H9 (cell line): ENCODE measurements at regions not wholly inside any gene's neighbourhood (a gene's known extent, or its start where the extent isn't known, plus 50 kb on each side); places are given as distances from the start of the nearest gene placed in this dataset.

Experiments
- DNase-seq: peaks from one replicate; pipeline ENCODE4 v3.0.0-alpha.2; 2017
- H2AFZ ChIP-seq: one replicate; pipeline ENCODE4 v1.6.1; 2013; ENCODE audit warnings: mild to moderate bottlenecking, low read length, control low read depth, moderate library complexity
- H2AK5ac ChIP-seq: 2 replicates; pipeline ENCODE4 v1.6.1; 2013; ENCODE audit warnings: low read length, control low read depth, mixed read lengths; ENCODE audit not compliant: insufficient read length
- H2BK120ac ChIP-seq: one replicate; pipeline ENCODE4 v1.6.1; 2013; ENCODE audit warnings: low read depth, mild to moderate bottlenecking, low read length, control low read depth, inconsistent platforms; ENCODE audit not compliant: poor library complexity, severe bottlenecking
- H2BK12ac ChIP-seq: 2 replicates; pipeline ENCODE4 v1.6.1; 2013; ENCODE audit warnings: low read length, control low read depth, mixed read lengths, low read depth; ENCODE audit not compliant: insufficient read length
- H2BK15ac ChIP-seq: 2 replicates; pipeline ENCODE4 v1.6.1; 2013; ENCODE audit warnings: low read depth, low read length, control low read depth
- H2BK20ac ChIP-seq: one replicate; pipeline ENCODE4 v1.6.1; 2013; ENCODE audit warnings: low read depth, mild to moderate bottlenecking, low read length, control low read depth, inconsistent platforms; ENCODE audit not compliant: poor library complexity, severe bottlenecking
- H2BK5ac ChIP-seq: 2 replicates; pipeline ENCODE4 v1.6.1; 2013; ENCODE audit warnings: low read length, control low read depth, mixed read lengths; ENCODE audit not compliant: insufficient read length
- H3K14ac ChIP-seq: 2 replicates; pipeline ENCODE4 v1.6.1; 2013; ENCODE audit warnings: low read length, control low read depth; ENCODE audit not compliant: insufficient read depth
- H3K18ac ChIP-seq: 2 replicates; pipeline ENCODE4 v1.6.1; 2013; ENCODE audit warnings: low read depth, mild to moderate bottlenecking, mixed read lengths, low read length, control low read depth; ENCODE audit not compliant: insufficient read length
- H3K23ac ChIP-seq: 2 replicates; pipeline ENCODE4 v1.6.1; 2013; ENCODE audit warnings: low read length, control low read depth, mixed read lengths, low read depth; ENCODE audit not compliant: insufficient read length
- H3K23me2 ChIP-seq: 2 replicates; pipeline ENCODE4 v1.6.1; 2013; ENCODE audit warnings: low read depth, mild to moderate bottlenecking, mixed read lengths, low read length, control low read depth; ENCODE audit not compliant: insufficient read length, poor library complexity, severe bottlenecking
- H3K27ac ChIP-seq: 2 replicates; pipeline ENCODE4 v1.5.1; 2013; ENCODE audit warnings: low read length, control low read depth, mixed read lengths, low read depth; ENCODE audit not compliant: insufficient read length
- H3K27me3 ChIP-seq: 2 replicates; pipeline ENCODE4 v1.6.1; 2013; ENCODE audit warnings: low read length, control low read depth, inconsistent platforms; ENCODE audit not compliant: insufficient read depth
- H3K4ac ChIP-seq: 2 replicates; pipeline ENCODE4 v1.6.1; 2013; ENCODE audit warnings: low read depth, mild to moderate bottlenecking, control low read depth, inconsistent platforms, low read length, moderate library complexity
- H3K4me1 ChIP-seq: 2 replicates; pipeline ENCODE4 v1.6.1; 2013; ENCODE audit warnings: low read length, control low read depth, inconsistent platforms; ENCODE audit not compliant: insufficient read depth
- H3K4me2 ChIP-seq: 2 replicates; pipeline ENCODE4 v1.6.1; 2013; ENCODE audit warnings: low read length, control low read depth, mixed read lengths; ENCODE audit not compliant: insufficient read length, insufficient read depth
- H3K56ac ChIP-seq: 2 replicates; pipeline ENCODE4 v1.6.1; 2013; ENCODE audit warnings: low read depth, mild to moderate bottlenecking, mixed read lengths, low read length, control low read depth; ENCODE audit not compliant: insufficient read length
- H3K79me1 ChIP-seq: 2 replicates; pipeline ENCODE4 v1.6.1; 2013; ENCODE audit warnings: low read depth, mild to moderate bottlenecking, moderate library complexity, low read length, control low read depth, inconsistent platforms; ENCODE audit not compliant: insufficient read depth, poor library complexity, severe bottlenecking
- H3K79me2 ChIP-seq: 2 replicates; pipeline ENCODE4 v1.6.1; 2013; ENCODE audit warnings: low read length, control low read depth, inconsistent platforms; ENCODE audit not compliant: insufficient read depth
- H3K9ac ChIP-seq: 2 replicates; pipeline ENCODE4 v1.6.1; 2013; ENCODE audit warnings: low read length, control low read depth, mixed read lengths; ENCODE audit not compliant: insufficient read length; ENCODE audit errors: extremely low read depth
- H3K9me3 ChIP-seq: one replicate; pipeline ENCODE4 v1.6.1; 2013; ENCODE audit warnings: low read depth, low read length, inconsistent platforms; ENCODE audit not compliant: control insufficient read depth
- H3T11ph ChIP-seq: one replicate; pipeline ENCODE4 v1.6.1; 2013; ENCODE audit warnings: mild to moderate bottlenecking, low read length, control low read depth, inconsistent platforms
- H4K20me1 ChIP-seq: one replicate; pipeline ENCODE4 v1.6.1; 2013; ENCODE audit not compliant: control insufficient read depth, insufficient read length, insufficient read depth
- H4K5ac ChIP-seq: 2 replicates; pipeline ENCODE4 v1.6.1; 2013; ENCODE audit warnings: low read depth, mild to moderate bottlenecking, mixed read lengths, low read length, control low read depth; ENCODE audit not compliant: insufficient read length
- H4K8ac ChIP-seq: replicated peaks from 2 replicates; pipeline ENCODE4 v1.6.1; 2013; ENCODE audit warnings: low read length, control low read depth, mixed read lengths, low read depth; ENCODE audit not compliant: insufficient read length
- H4K91ac ChIP-seq: 2 replicates; pipeline ENCODE4 v1.6.1; 2013; ENCODE audit warnings: low read depth, mild to moderate bottlenecking, moderate library complexity, mixed read lengths, low read length, control low read depth; ENCODE audit not compliant: insufficient read length
- H3K27ac Mint-ChIP-seq, 3 experiments: 2 replicates in 2 of 3; 3 replicates in 1 of 3; pipeline ENCODE4 v1.8.0; 2020 to 2021; ENCODE audit warnings: mixed read lengths in 3 of 3, mild to moderate bottlenecking in 1 of 3, moderate library complexity in 1 of 3
- H3K27me3 Mint-ChIP-seq: 2 replicates; pipeline ENCODE4 v1.8.0; 2021; ENCODE audit warnings: low read depth, mild to moderate bottlenecking, moderate library complexity, mixed read lengths
- H3K36me3 Mint-ChIP-seq, 3 experiments: 2 replicates in 2 of 3; 3 replicates in 1 of 3; pipeline ENCODE4 v1.8.0; 2020 to 2021; ENCODE audit warnings: low read depth in 3 of 3, mixed read lengths in 3 of 3; ENCODE audit not compliant: insufficient read depth in 1 of 3
- H3K4me1 Mint-ChIP-seq, 2 experiments: 2 replicates each; pipeline ENCODE4 v1.8.0; 2020; ENCODE audit warnings: mixed read lengths in 2 of 2
- H3K4me3 Mint-ChIP-seq, 2 experiments: 2 replicates in 1 of 2; 3 replicates in 1 of 2; pipeline ENCODE4 v1.8.0; 2020 to 2021; ENCODE audit warnings: mild to moderate bottlenecking in 2 of 2, mixed read lengths in 2 of 2, moderate library complexity in 1 of 2
- H3K9me3 Mint-ChIP-seq, 2 experiments: 2 replicates in 1 of 2; 3 replicates in 1 of 2; pipeline ENCODE4 v1.8.0; 2020; ENCODE audit warnings: mild to moderate bottlenecking in 2 of 2, mixed read lengths in 2 of 2, moderate library complexity in 1 of 2
- TF ChIP-seq, protein P1 (sequence below): fragments of 200-600 bp; sonication (generic); conservative IDR thresholded peaks from 3 replicates; pipeline ENCODE4 v1.8.0; 2021; ENCODE audit warnings: antibody characterized with exemption, mild to moderate bottlenecking

DNA sequence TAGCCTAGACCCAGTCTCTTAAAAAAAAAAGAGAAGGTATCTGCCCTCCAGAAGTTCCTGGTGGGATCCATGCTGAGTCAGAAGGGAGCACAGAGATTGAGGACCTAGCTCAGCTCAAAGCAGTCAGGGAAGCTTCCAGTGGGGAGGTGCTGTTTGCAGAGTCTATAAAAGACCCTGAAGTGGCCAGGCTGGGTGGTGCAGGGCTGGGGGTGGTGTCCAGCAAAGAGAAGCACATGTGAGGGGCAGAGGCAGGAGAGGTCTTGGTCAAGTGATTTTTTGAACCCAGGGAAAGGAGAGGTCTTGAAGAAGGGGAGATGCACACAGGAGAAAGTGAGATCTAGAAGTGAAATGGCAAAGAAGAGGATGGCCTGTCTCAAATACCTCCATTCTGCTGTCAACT, 130.4 kb upstream of the PODXL start:
- Histone ChIP-seq H2BK120ac (no peak overlapping the region), H3K14ac (no peak overlapping the region; the same call in 1 of the 2 replicates), H3K23ac (no peak overlapping the region), H2BK12ac (no peak overlapping the region), H4K91ac (no peak overlapping the region), H2AFZ (no peak overlapping the region), H3K27ac (no peak overlapping the region), H3K18ac (no peak overlapping the region), H3K4ac (no peak overlapping the region), H4K5ac (no peak overlapping the region), H3T11ph (no peak overlapping the region), H2BK20ac (no peak overlapping the region), H3K27me3 (no peaks in the 10 kb centered on the region), H3K79me2 (no peaks in the 10 kb centered on the region), H2AK5ac (no peak overlapping the region), H4K8ac (no peak overlapping the region), H3K9me3 (no peaks in the 10 kb centered on the region), H3K9ac (no peak overlapping the region), H2BK5ac (no peak overlapping the region), H4K20me1 (peaks cover 2% of the 10 kb centered on the region), H3K4me2 (no peak overlapping the region), H3K79me1 (no peaks in the 10 kb centered on the region), H3K56ac (no peak overlapping the region), H3K4me1 (no peaks in the 10 kb centered on the region), H3K23me2 (no peaks in the 10 kb centered on the region), H2BK15ac (no peak overlapping the region)
- 0 out of 7 replicates have a peak overlapping the region, but pooled peaks of 2 of the 3 experiments have one; percentile 10 to 47 for H3K27ac Mint-ChIP-seq
- H3K4me1 Mint-ChIP-seq, result peaks cover 8 to 11% of the 10 kb centered on the region in 2 experiments
- H3K9me3 Mint-ChIP-seq, result no peaks in the 10 kb centered on the region; a peak in 1 of 5 replicates
- H3K4me3 Mint-ChIP-seq, result no peak overlapping the region
- peaks cover 0 to under 1% (median 0%) of the 10 kb centered on the region in 3 experiments; a peak in 1 of 7 replicates for H3K36me3 Mint-ChIP-seq
- DNase-seq, result no peak
- TF ChIP-seq, protein P1, sequence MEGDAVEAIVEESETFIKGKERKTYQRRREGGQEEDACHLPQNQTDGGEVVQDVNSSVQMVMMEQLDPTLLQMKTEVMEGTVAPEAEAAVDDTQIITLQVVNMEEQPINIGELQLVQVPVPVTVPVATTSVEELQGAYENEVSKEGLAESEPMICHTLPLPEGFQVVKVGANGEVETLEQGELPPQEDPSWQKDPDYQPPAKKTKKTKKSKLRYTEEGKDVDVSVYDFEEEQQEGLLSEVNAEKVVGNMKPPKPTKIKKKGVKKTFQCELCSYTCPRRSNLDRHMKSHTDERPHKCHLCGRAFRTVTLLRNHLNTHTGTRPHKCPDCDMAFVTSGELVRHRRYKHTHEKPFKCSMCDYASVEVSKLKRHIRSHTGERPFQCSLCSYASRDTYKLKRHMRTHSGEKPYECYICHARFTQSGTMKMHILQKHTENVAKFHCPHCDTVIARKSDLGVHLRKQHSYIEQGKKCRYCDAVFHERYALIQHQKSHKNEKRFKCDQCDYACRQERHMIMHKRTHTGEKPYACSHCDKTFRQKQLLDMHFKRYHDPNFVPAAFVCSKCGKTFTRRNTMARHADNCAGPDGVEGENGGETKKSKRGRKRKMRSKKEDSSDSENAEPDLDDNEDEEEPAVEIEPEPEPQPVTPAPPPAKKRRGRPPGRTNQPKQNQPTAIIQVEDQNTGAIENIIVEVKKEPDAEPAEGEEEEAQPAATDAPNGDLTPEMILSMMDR, result no peak
- H3K27me3 Mint-ChIP-seq, result peaks cover 22% of the 10 kb centered on the region
